GM18520 (cell line): ENCODE measurements at regions not wholly inside any gene's neighbourhood (a gene's known extent, or its start where the extent isn't known, plus 50 kb on each side); places are given as distances from the start of the nearest gene placed in this dataset.

Source experiments
- ATAC-seq: cut with Tn5 transposase; IDR thresholded peaks from one replicate; pipeline ENCODE4 v1.9.1; 2021; ENCODE audit not compliant: unreplicated experiment

DNA sequence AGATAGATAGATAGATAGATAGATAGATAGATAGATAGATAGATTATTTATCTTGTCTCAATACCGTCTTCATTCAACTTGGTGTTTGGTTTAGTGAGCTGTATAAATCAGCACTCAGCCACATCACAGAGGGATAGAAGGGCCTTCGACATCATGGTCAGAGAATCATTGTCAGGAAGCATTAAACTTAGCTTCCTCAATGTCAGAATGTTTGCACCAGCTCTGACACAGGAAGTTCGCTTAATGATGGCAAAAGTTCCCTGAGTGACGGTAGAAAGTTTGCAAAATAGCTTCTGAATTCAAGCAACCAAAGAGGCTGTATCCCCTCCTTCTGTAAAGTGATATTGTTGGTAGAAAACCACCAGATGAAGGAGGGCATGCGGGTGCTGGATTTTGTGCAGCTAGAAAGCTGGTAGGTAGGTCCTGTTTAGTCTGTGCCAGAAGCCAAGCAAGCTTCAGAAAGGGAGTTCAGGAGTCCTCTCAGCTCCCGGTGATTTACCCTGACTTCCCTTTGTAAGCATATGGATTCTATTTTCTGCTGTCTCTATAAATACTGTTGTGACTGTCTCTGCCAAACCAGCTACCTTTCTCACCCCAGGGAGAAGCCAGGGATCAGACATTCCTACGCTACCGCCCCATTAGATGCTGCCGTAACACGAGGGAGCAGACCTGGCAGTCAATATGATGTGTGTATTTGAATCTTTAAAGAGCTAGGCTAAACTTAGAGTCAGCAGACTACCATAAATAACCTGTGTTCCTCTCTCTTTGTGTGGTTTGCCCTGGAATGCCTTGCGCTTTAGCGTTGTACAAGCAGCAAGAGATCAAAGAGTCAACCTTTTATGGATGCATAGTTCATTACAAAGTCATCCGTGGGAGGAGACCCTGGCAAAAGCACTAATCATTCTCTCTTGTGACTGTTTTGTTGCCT lies 200.5 kb upstream of the KIAA1217 start:
- ATAC-seq = no peak

DNA sequence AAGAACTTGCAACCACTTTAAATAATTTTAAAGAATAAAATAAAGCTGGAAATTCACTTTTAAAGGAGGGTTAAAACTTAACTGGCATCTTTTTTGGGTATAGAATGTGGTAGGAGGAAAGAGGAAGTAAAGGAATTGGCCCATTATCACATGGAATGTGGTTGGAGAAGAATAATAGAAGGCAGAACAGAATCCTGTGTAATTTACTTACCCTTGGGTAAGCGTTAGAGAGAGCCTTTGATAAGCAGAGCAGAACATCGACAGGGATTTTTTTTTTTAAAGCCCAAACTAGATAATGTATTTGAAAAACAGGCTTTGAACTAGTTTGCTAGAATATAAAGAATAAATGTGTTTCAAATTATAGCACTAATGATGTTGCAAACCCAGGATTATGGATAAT lies 199.8 kb upstream of the KIAA1217 start:
- no peak for ATAC-seq

- no peak for ATAC-seq
Measured at GRCh38 chr10:24009736-24010135, 199.2 kb upstream of the KIAA1217 start.

- no peak for ATAC-seq
Measured at GRCh38 chr10:24010436-24010970, 198.4 kb upstream of the KIAA1217 start.

DNA sequence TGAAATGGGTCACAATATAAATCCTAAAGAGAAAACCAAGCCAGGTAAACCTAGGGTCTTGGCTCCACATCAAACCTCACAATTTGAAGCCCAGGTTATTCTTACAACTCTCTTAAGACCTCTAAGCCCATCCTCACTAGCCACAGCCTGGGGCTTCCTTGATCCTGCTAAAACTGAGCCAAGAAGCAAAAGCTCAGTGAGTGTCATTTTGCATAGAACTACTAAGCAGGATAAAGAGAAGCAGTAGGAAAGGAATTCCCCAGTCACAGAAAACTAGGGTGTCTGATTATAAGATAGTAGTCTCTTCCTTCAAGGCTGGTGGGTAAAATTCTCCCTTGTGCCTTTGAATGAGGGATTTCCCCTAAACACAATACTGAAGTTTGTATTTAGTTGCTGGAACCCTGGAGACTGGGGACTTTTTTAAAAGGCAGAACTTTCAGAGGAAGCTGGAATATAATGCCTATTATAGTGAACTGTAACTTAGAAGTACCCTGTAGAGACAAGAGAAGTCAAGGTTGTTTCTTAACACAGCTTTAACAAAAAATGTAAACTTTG lies 196.6 kb upstream of the KIAA1217 start:
- ATAC-seq = no peak

DNA sequence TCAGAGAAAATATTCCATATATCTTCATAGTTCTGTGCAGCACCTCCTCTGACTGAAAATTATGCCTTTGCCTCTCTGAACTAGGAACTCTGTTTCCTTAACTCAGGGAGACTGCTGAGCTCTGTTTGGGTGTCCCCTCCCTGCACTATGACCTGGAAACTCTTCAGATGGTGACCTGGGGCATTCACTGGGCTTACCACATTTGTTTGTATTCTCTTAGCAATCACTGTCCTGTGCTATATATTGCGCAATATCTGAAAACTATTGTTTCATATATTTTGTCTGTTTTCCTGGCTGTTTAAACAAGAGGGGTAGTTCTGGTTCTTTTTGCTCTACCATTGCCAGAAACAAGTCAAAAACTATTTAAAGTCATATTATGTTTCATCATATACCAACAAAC lies 181.8 kb upstream of the KIAA1217 start:
- ATAC-seq = no peak

DNA sequence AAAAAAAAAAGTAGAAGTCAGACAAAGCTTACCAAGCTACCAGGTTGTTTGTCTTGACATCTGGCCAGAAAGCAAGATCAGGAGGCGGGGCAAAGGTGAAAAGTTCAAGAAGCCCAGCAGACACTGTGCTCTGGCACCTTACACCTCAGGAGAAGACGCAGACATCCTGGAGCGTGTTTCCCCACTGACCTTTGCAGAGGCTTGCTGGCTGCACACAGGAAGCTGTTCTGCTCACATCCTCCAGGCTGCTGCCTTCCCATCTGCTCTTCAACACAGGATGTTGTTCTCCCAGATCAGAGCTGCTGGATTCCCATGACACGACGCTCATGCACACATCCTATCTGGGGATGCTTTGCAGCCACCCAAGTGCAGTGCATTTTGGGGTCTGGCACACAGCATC lies 174.4 kb upstream of the KIAA1217 start:
- ATAC-seq = no peak

GRCh38 chr10:24035761-24036160 lies 173.2 kb upstream of the KIAA1217 start:
- ATAC-seq = no peak

GRCh38 chr10:24039315-24039714 lies 169.6 kb upstream of the KIAA1217 start:
- no peak for ATAC-seq

- no peak for ATAC-seq
Measured at GRCh38 chr10:24039897-24040296, 169.0 kb upstream of the KIAA1217 start.

DNA sequence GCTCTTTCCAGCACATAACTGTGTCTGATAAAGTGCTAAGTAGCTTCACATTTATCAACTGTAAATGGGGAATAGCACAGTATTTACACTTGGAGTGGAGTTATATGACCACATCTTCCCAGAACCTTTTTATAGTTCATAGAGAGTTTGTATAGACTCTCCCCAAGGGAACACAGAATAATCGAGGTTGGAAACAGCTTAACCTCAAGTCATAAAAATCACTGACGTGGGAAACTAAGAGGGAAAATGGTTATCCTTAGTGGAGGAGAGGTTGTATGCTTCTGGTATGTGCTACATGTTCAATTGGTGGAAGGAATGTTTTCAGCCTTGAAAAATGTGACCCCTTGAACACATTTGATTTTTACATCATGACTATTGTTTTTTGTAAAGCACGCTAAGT lies 167.9 kb upstream of the KIAA1217 start:
- ATAC-seq = no peak

DNA sequence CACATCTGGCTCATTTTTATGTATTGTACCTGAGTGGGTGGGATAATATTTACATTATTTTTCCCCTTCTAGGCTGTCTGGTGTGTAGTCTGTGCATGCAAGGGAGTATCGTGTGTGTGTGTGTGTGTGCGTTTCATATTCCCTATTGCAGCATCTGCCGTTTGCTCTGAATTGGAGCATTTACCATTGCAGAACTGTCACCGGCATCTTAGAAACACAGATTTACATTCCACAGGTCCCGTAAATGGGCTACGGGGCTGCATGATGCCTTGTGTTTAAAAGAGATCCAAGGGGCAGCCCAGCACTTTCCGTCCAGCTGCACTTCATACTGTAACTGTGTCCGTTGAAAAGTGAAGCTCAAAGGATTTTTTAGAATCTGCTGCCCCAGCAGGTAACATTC lies 167.1 kb upstream of the KIAA1217 start:
- no peak for ATAC-seq

DNA sequence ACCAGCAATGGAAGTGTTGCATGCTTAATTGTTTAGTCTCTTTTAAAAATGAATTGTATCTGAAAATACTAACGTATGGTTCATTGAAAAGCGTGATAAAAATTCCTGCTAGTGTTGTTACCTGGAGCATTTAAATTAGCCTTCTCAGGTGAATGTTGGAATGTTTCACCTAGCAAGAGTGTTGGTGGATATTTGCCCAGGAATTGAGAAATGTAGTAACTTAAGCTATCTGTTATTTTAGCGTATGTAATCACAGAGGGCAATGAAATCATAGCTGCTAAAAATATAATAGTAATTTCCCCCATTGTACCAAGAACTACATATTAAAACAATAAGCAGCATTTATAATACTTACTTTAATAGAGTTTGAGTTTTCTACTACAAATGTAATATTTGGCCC lies 166.1 kb upstream of the KIAA1217 start:
- no peak for ATAC-seq

- ATAC-seq = no peak
Measured at GRCh38 chr10:24046060-24046459, 162.9 kb upstream of the KIAA1217 start.

GRCh38 chr10:24047176-24047575 lies 161.8 kb upstream of the KIAA1217 start:
- no peak for ATAC-seq

- ATAC-seq = no peak
Measured at GRCh38 chr10:24054421-24054820, 154.5 kb upstream of the KIAA1217 start.

- ATAC-seq = no peak
Measured at GRCh38 chr10:24080207-24080606, 128.7 kb upstream of the KIAA1217 start.

DNA sequence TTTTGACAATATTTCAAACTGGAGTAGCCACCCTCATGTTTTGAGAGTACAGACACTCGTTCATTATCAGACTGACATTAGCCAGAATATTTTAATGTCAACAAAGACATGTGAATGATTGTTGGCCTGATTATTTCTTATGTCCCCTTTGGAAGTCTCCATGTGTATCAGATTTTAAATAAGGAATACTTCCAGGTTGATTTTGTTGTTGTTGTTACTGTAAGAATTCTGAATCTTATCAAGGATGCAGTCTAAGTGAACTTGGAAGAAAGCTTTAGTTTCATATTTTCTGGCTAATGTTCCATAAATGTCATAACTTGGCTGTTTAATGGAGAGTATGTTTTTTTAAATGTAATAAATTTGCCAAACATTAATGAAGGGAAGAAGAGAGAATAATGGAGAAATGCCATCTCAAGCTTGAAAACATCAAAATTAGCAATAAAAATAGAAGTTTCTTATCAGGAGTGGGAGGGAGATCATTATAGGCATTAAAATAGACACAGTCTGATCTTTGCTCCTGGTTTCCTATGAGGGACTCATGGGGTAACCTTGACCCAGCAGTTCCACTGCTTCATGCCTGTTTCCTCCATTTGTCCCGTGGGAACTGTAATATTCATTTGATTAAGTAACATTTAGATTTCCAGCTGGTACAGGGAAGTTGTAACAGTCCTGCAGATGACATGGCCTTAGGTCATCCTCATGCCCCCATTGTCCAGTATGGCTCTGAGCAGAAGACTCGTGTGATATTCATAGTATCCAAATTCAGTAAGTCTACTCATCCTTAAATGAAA lies 122.4 kb upstream of the KIAA1217 start:
- ATAC-seq = no peak

GRCh38 chr10:24091256-24091655 lies 117.7 kb upstream of the KIAA1217 start:
- ATAC-seq = no peak

DNA sequence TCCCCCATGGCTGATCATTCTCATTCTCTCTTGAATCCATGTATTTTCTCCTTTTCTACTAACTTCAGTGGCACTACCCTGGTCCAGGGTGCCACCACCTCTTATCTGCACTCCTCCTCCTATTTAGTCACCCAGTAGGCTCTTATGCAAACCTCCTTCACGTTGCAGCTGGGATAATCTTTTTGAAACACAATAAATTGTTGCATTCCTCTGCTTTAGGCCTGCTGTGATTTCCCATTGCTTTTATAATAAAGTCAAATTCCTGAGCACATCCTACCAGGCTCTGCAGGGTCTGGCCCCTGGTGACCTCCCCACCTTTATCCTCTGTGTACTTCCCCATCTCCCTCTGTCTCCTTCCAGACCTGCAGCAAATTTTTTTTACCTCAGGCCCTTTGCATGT lies 112.7 kb upstream of the KIAA1217 start:
- no peak for ATAC-seq

- no peak for ATAC-seq
Measured at GRCh38 chr10:24097751-24098207, 111.2 kb upstream of the KIAA1217 start.
